Heart left ventricle (tissue), 16 donors: ENCODE measurements at regions not wholly inside any gene's neighbourhood (a gene's known extent, or its start where the extent isn't known, plus 50 kb on each side); places are given as distances from the start of the nearest gene placed in this dataset.
A peak's percentile ranks its signal among the peaks of the same experiment; 100 is the strongest.

ENCODE experiments used
- ATAC-seq, 4 donors: fragments of 200-7000 bp; cut with Tn5 transposase; one replicate each; pipeline ENCODE4 v1.9.1; 2020 to 2022; ENCODE audit warnings: moderate library complexity in 4 of 4, mild to moderate bottlenecking in 3 of 4, moderate number of reproducible peaks in 1 of 4
- DNase-seq, 5 donors: peaks; one replicate each; pipeline ENCODE4 v3.0.0-alpha.2; 2020
- H3K27ac ChIP-seq, 12 donors: fragments of 200-600 bp; sonication (generic) in 4 of 12; one replicate each; pipeline versions ENCODE4 v1.5.0 to v1.8.0; 2016 to 2022; ENCODE audit warnings: mild to moderate bottlenecking in 2 of 12
- H3K27me3 ChIP-seq, 9 donors: fragments of 200-600 bp; sonication (generic) in 2 of 9; one replicate each; pipeline versions ENCODE4 v1.5.1 to v1.8.0; 2016 to 2022; ENCODE audit warnings: mild to moderate bottlenecking in 3 of 9
- H3K36me3 ChIP-seq, 9 donors: fragments of 200-600 bp; sonication (generic) in 2 of 9; one replicate each; pipeline versions ENCODE4 v1.5.0 to v1.8.0; 2018 to 2022; ENCODE audit warnings: mild to moderate bottlenecking in 2 of 9
- H3K4me1 ChIP-seq, 12 donors: fragments of 200-600 bp; sonication (generic) in 4 of 12; one replicate each; pipeline versions ENCODE4 v1.5.0 to v1.8.0; 2016 to 2022; ENCODE audit warnings: mild to moderate bottlenecking in 3 of 12
- H3K4me3 ChIP-seq, 12 donors: fragments of 200-600 bp; sonication (generic) in 4 of 12; one replicate each; pipeline versions ENCODE4 v1.5.0 to v1.8.0; 2017 to 2022; ENCODE audit warnings: mild to moderate bottlenecking in 9 of 12, moderate library complexity in 4 of 12
- H3K9me3 ChIP-seq, 12 donors: fragments of 200-600 bp; sonication (generic) in 4 of 12; one replicate each; pipeline versions ENCODE4 v1.5.0 to v1.8.0; 2016 to 2022; ENCODE audit warnings: mild to moderate bottlenecking in 1 of 12
- POLR2A ChIP-seq, 2 donors: fragments of 450-650 bp; IDR thresholded peaks; one replicate each; pipeline ENCODE4 v1.6.1; 2017; ENCODE audit warnings: antibody characterized with exemption in 2 of 2, mild to moderate bottlenecking in 2 of 2, moderate library complexity in 2 of 2
- WGBS, 4 donors: extraction: QIAGEN DNeasy Blood & Tissue Kit in 2 of 4; methylation state at CpG; one replicate each; pipeline versions ENCODE4 v1.1.5 to v1.1.7; 2013 to 2018; 5-methylcytosine and 5-hydroxymethylcytosine counted together
- intact Hi-C, 10 donors: fragments of 100-400 bp; cut with DNase I; formaldehyde crosslinking; loops; one replicate each; pipeline versions ENCODE4 v1.11.1 to v1.14.2; 2022
- TF ChIP-seq, protein P1 (sequence below), 12 donors: fragments of 200-600 bp; sonication (generic) in 4 of 12; IDR thresholded peaks; one replicate each; pipeline versions ENCODE4 v1.5.0 to v1.8.0; 2018 to 2022; ENCODE audit warnings: antibody characterized with exemption in 12 of 12, mild to moderate bottlenecking in 5 of 12
- donor health status: ischemic (EF 13 %, LVEDD 7.1; RV severe dilation, severe dysfunction).
- donor health status: healthy with polysubstance abuse.
- donor health status: DM: no; HTN: yes; CAD: no.
- donor health status: DM: no; HTN: no; CAD: no.
- donor health status: ischemic (EF 25% LVEDD 6.9; RV normal size, moderate dysfunction).
- donor health status: ischemic (EF 25% LVEDD 5.7; RV mildly dilated, moderate dysfunction).
- donor health status: healthy.
- donor health status: DM: yes; HTN: yes; CAD: no.
- donor health status: ischemic (EF 35%, LVEDD 5.7; RV mildly dilated, moderate dysfunction).
- donor health status: nonischemic (EF 11% LVEDD 7.7; RV severe dilation, severe dysfunction).
- donor health status: DM: yes; HTN: yes; CAD: no.
- donor health status: PGD.
- donor health status: ischemic (EF 29% LVEDD 5.4; RV normal size, mild dysfunction).
- donor health status: nonischemic (EF 23%, LVEDD 6.1; RV moderate dilation, normal function).

DNA sequence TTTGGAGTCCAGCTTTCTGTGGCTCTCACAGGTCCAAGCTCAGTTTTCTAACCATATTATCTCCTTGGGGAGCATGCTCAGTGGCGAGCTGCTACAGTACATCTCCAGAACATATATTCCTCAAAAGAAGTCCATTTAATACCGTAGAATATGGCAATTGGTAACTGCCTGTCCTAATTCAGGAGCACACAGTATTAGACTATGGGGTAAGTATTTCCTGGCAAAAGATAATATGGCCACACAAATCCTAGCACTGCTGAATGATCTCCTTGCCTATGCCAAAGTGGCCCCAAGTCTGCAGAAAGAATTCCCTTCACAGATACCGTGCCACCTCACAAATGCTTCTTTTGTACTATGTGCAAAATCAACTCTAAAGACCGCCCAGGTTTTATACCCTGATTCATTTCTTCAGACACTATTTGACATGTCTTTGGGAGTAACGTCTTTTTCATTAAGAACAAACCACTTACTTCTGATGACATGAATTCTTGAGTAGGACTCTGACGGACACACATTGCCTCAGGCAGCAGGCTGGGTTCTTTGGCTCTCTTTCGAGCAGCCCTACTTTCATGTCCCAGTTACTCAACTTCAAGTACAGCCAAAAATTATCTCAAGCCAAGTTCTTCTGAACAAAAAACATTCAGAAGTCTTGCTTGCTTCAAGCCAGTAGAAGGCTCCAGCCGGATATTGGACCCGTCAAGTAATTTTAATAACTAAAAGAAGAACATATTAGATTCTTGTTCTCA is 368.3 kb upstream of the DCBLD2 start:
- Histone ChIP-seq H3K4me1 (no peaks in the 10 kb centered on the region), H3K9me3 (no peaks in the 10 kb centered on the region), H3K36me3 (no peaks in the 10 kb centered on the region), H3K27ac (peak overlapping the region in 4 of 12 donors; percentile 4 to 58 (median 16)), H3K4me3 (no peak overlapping the region), H3K27me3 (no peaks in the 10 kb centered on the region)
- ATAC-seq (peak; percentile 65 to 95 (median 82)), DNase-seq (peak in 3 of 5 donors; percentile 23 to 43 (median 36))
- TF ChIP-seq, protein P1, sequence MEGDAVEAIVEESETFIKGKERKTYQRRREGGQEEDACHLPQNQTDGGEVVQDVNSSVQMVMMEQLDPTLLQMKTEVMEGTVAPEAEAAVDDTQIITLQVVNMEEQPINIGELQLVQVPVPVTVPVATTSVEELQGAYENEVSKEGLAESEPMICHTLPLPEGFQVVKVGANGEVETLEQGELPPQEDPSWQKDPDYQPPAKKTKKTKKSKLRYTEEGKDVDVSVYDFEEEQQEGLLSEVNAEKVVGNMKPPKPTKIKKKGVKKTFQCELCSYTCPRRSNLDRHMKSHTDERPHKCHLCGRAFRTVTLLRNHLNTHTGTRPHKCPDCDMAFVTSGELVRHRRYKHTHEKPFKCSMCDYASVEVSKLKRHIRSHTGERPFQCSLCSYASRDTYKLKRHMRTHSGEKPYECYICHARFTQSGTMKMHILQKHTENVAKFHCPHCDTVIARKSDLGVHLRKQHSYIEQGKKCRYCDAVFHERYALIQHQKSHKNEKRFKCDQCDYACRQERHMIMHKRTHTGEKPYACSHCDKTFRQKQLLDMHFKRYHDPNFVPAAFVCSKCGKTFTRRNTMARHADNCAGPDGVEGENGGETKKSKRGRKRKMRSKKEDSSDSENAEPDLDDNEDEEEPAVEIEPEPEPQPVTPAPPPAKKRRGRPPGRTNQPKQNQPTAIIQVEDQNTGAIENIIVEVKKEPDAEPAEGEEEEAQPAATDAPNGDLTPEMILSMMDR (IDR thresholded peaks at IDR 0.05) = peak in 1 of 12 donors; percentile 12
- no peak for TF ChIP-seq POLR2A (IDR thresholded peaks at IDR 0.05)
- intact Hi-C loops = no loop called here
- WGBS, 4 donors = 79 to 80% (median 79%) methylated on average over 9 of the region's 9 CpGs

DNA sequence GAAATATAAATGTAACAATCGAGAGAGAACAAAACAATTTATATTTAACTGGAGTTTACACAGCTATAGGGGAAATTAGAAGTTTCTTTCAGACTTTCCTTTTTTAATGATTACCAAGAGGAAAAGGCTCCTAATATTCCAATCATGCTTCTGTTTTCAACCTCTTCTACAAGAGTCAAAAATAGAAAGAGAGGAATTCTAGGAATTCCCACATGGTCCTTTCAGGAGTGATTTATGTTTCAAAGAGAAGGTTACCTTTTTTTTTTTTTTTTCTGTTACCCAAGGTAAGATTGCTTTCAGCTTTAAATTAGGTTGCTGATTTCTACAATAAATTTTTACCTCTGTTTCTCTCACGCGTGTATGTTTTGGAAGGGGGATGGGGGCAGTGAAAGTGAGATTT is 355.3 kb upstream of the DCBLD2 start:
- TF ChIP-seq POLR2A (IDR thresholded peaks at IDR 0.05) = no peak
- TF ChIP-seq, protein P1 (IDR thresholded peaks at IDR 0.05) = no peak
- no peaks in the 10 kb centered on the region for H3K36me3 ChIP-seq
- intact Hi-C loops = no loop called here
- H3K4me3 ChIP-seq = no peak overlapping the region
- H3K27ac ChIP-seq = no peak overlapping the region
- H3K4me1 ChIP-seq = no peaks in the 10 kb centered on the region
- H3K9me3 ChIP-seq = peaks cover 0 to 7% (median 0%) of the 10 kb centered on the region in 12 donors
- 87 to 92% (median 90%) methylated on average over 3 of the region's 3 CpGs for WGBS, 4 donors
- no peak for ATAC-seq
- no peaks in the 10 kb centered on the region for H3K27me3 ChIP-seq
- no peak for DNase-seq

DNA sequence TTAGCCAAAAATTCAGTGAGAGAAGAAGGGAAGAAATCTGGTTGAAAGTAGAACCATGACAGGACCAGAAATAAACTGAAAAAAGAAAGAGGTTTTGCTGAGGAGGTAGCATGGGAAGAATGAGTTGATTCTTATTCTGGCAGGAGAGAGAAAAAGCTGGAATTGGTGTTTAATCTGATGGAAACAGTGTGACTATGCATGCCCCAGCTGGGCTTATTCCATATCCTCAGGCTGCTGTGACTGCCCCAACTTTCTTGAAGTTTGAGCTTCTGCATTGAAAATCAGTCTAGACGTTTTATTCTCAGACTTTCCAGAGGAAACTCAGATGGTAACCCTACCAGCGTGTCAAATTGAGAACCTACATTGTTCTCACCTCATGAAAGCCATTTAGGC is 352.5 kb upstream of the DCBLD2 start:
- peaks cover 0 to 19% (median 6%) of the 10 kb centered on the region in 12 donors for H3K4me1 ChIP-seq
- no peak overlapping the region for H3K27ac ChIP-seq
- H3K36me3 ChIP-seq = no peaks in the 10 kb centered on the region
- no peak overlapping the region for H3K4me3 ChIP-seq
- TF ChIP-seq POLR2A (IDR thresholded peaks at IDR 0.05) = no peak
- TF ChIP-seq, protein P1 (IDR thresholded peaks at IDR 0.05) = no peak
- 52 to 65% (median 57%) methylated on average over 2 of the region's 2 CpGs for WGBS, 4 donors
- ATAC-seq (peak in 1 of 4 donors; percentile 12), DNase-seq (no peak)
- intact Hi-C loops = no loop called here
- peaks cover 0 to 7% (median 0%) of the 10 kb centered on the region in 12 donors for H3K9me3 ChIP-seq
- no peaks in the 10 kb centered on the region for H3K27me3 ChIP-seq

DNA sequence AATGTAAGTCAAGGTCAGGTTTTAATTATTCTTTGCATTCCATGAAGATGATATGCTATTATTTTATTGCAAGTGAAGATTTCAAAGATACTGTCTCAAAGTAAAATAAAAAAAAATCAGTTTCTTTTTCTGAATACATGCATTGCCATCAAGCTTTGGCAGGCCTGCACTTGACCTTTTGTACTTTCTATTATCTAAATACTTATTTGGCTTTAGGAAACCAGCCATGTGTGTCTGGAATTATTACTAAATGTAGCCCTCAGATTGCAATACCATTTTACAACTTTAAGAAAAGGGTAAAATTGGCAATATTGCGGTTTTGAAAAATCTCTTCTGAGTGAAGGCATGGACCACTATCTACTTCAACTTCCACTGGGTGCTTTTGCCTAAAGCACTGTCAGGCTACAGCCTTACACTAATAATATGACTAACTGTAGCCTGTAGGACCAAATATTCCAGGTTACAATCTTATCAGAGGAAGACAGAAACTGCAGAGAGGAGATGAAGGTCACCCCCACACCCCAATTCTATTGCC is 349.4 kb upstream of the DCBLD2 start:
- ATAC-seq = peak in 2 of 4 donors; percentile 25 to 42

More for the DNA sequence above, 349.4 kb upstream of the DCBLD2 start:
- TF ChIP-seq, protein P1 (IDR thresholded peaks at IDR 0.05) = no peak
- no peak for TF ChIP-seq POLR2A (IDR thresholded peaks at IDR 0.05)
- no peak overlapping the region for H3K4me3 ChIP-seq
- no peak for DNase-seq
- H3K36me3 ChIP-seq = no peaks in the 10 kb centered on the region
- no peaks in the 10 kb centered on the region for H3K9me3 ChIP-seq
- no peaks in the 10 kb centered on the region for H3K27me3 ChIP-seq
- peak overlapping the region in 1 of 12 donors; percentile 35 for H3K27ac ChIP-seq
- intact Hi-C loops = no loop called here
- H3K4me1 ChIP-seq = peaks cover 0 to 28% (median 6%) of the 10 kb centered on the region in 12 donors
- 56 to 71% (median 67%) methylated on average over 1 of the region's 1 CpG for WGBS, 4 donors
